ENCODE measurements at regions not wholly inside any gene's neighbourhood (a gene's known extent, or its start where the extent isn't known, plus 50 kb on each side); places are given as distances from the start of the nearest gene placed in this dataset.

DNA sequence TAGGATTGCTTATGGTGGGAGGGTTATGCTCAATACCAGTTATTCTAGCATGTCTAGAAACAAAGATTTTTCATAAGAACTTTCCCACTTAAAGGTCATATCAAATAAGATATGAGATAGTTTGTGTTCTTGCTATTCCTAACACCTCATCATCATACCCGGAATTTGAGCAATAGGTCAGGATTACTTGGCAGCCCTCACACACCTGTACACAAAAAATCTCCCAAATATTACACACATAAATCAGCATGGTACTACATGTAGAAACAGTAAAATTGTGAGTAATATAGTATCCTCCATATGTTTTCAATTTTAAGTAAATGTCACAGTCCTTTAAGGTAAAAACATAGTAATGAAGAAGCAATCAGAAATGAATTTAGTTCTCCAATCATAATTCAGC, 113.7 kb downstream of the SLC25A46 start:
- no peak for DNase-seq (ENCODE audit: low spot score in 2 of 2)
- Histone ChIP-seq H3K27ac (no peak overlapping the region), H3K36me3 (no peaks in the 10 kb centered on the region), H3K4me1 (no peaks in the 10 kb centered on the region), H3K27me3 (no peaks in the 10 kb centered on the region), H3K4me3 (no peak overlapping the region), H3K9me3 (peaks cover 0 to 10% (median 0%) of the 10 kb centered on the region in 4 donors)
- WGBS, 2 donors, result 70 to 86% methylated on average over 1 of the region's 1 CpG
- TF ChIP-seq, protein P1, sequence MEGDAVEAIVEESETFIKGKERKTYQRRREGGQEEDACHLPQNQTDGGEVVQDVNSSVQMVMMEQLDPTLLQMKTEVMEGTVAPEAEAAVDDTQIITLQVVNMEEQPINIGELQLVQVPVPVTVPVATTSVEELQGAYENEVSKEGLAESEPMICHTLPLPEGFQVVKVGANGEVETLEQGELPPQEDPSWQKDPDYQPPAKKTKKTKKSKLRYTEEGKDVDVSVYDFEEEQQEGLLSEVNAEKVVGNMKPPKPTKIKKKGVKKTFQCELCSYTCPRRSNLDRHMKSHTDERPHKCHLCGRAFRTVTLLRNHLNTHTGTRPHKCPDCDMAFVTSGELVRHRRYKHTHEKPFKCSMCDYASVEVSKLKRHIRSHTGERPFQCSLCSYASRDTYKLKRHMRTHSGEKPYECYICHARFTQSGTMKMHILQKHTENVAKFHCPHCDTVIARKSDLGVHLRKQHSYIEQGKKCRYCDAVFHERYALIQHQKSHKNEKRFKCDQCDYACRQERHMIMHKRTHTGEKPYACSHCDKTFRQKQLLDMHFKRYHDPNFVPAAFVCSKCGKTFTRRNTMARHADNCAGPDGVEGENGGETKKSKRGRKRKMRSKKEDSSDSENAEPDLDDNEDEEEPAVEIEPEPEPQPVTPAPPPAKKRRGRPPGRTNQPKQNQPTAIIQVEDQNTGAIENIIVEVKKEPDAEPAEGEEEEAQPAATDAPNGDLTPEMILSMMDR (IDR thresholded peaks at IDR 0.05), result no peak
- no peak for TF ChIP-seq EP300 (IDR thresholded peaks at IDR 0.05)
- TF ChIP-seq POLR2A (IDR thresholded peaks at IDR 0.05), result no peak

DNA sequence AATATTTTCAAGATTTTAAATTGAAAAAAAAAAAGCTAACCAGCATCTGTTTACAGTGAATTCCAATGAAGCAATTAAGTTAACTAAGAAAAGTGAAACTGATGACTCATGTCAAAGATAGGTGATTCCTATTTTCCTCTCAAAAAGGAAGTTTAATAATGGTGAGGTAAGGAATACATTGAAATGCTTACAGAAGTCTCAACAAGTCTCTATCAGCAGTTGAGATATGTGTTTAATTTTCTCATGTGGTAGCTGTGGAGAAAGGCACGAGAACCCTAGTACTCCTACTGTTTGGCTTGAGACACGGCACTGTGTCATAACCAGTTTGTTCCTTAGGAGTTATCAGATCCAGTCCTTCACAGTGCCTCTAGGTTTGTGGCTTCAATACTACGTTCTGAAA, 114.5 kb downstream of the SLC25A46 start:
- Histone ChIP-seq H3K4me1 (no peaks in the 10 kb centered on the region), H3K9me3 (peaks cover 0 to 7% (median 0%) of the 10 kb centered on the region in 4 donors), H3K36me3 (no peaks in the 10 kb centered on the region), H3K27ac (no peak overlapping the region), H3K27me3 (no peaks in the 10 kb centered on the region), H3K4me3 (no peak overlapping the region)
- WGBS, 2 donors, result 74 to 77% methylated on average over 3 of the region's 3 CpGs
- TF ChIP-seq POLR2A (IDR thresholded peaks at IDR 0.05) (no peak), EP300 (IDR thresholded peaks at IDR 0.05) (no peak)
- TF ChIP-seq, protein P1 (IDR thresholded peaks at IDR 0.05), result no peak
- DNase-seq (ENCODE audit: low spot score in 2 of 2), result no peak

DNA sequence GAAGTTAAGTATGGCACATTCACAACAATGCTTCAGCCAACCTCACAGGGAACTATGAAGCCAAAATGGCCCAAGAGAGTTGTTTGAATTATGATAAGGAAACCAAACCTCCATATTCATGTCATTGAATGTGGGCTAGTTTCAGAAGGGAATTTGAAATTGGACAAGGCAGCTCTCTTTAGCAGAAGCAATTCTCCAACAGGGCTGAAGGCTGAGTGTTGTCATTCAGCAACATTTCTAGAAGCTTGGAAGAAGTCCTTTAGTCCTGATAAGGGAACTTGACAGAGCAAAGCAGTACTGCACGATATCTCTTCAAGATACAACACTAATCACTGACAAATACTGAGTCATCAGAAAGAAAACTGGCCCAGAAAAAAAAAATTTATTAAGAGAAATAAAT, 115.4 kb downstream of the SLC25A46 start:
- H3K4me3 ChIP-seq, result no peak overlapping the region
- no peaks in the 10 kb centered on the region for H3K36me3 ChIP-seq
- H3K27ac ChIP-seq, result no peak overlapping the region
- no peaks in the 10 kb centered on the region for H3K27me3 ChIP-seq
- H3K4me1 ChIP-seq, result no peaks in the 10 kb centered on the region
- DNase-seq (ENCODE audit: low spot score in 2 of 2), result no peak
- peaks cover 0 to under 1% (median 0%) of the 10 kb centered on the region in 4 donors for H3K9me3 ChIP-seq
- 71 to 82% methylated on average over 1 of the region's 1 CpG for WGBS, 2 donors
- TF ChIP-seq, protein P1 (IDR thresholded peaks at IDR 0.05), result no peak
- TF ChIP-seq EP300 (IDR thresholded peaks at IDR 0.05) (no peak), POLR2A (IDR thresholded peaks at IDR 0.05) (no peak)

DNA sequence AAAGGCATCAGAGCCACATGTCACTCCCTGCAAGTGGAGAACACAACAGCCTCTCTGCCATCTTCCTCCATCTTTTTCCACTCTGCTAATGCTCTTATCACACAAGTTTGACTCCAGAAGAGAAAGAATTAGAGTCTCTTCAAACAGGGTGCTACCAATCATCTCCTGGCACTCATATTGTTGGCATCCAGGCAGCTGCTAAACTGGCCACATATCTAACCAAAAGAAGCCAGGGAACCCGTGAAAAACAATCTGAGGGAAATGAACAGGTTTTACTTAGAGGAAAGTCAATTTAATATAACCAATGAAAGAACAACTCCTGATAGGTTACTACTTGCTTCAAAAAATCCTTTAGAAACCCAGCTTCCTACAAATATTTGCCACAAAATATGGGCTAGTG, 117.2 kb downstream of the SLC25A46 start:
- TF ChIP-seq POLR2A (IDR thresholded peaks at IDR 0.05) (no peak), EP300 (IDR thresholded peaks at IDR 0.05) (no peak)
- TF ChIP-seq, protein P1 (IDR thresholded peaks at IDR 0.05), result no peak
- Histone ChIP-seq H3K36me3 (no peaks in the 10 kb centered on the region), H3K9me3 (peaks cover 0 to 1% (median 0%) of the 10 kb centered on the region in 4 donors), H3K27ac (no peak overlapping the region), H3K27me3 (no peaks in the 10 kb centered on the region), H3K4me1 (no peaks in the 10 kb centered on the region), H3K4me3 (no peak overlapping the region)
- 72 to 73% methylated on average over 1 of the region's 1 CpG for WGBS, 2 donors
- DNase-seq (ENCODE audit: low spot score in 2 of 2), result no peak

DNA sequence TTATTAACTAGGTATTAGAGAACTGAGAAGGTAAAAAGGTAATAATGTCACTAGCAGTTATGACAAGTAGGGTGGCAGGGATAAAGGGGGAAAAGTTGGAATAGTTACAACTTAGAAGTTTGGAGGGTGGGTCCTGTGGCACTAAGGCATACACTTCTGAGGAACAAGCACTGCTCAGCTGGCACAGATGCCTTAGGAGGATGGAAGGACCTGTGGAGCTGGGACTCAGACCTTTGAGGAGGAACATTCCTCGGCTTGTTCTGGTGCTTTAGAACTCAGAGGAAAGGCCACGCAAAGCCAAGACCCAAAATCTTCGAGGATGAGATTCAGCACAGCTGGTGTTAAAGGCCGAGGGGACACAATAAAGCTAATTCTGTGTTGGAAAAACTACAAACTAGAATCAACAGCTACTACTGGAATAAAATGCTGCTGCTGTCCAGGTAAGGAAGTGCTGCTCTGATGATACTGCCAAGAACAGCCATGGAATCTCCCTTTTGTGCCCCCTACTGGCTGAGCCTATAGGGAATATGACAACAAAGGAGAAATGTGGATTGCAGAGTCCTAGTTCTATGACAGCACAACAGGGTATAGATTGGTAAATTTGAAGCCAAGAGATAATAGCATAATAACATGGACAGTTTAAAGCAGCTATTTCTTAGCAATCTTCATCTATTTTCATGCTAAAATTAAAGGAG, 126.7 kb downstream of the SLC25A46 start:
- TF ChIP-seq EP300 (IDR thresholded peaks at IDR 0.05) (no peak), POLR2A (IDR thresholded peaks at IDR 0.05) (no peak)
- TF ChIP-seq, protein P1 (IDR thresholded peaks at IDR 0.05), result no peak
- no peak overlapping the region for H3K27ac ChIP-seq
- no peaks in the 10 kb centered on the region for H3K4me1 ChIP-seq
- no peak overlapping the region for H3K4me3 ChIP-seq
- DNase-seq (ENCODE audit: low spot score in 2 of 2), result no peak
- H3K9me3 ChIP-seq, result peaks cover 0 to 3% (median 0%) of the 10 kb centered on the region in 4 donors
- no peaks in the 10 kb centered on the region for H3K36me3 ChIP-seq
- H3K27me3 ChIP-seq, result no peaks in the 10 kb centered on the region
- WGBS, 2 donors, result 73 to 74% methylated on average over 4 of the region's 4 CpGs

Measured in tibial nerve (tissue), 4 donors.